Urinary bladder (tissue), 3 donors: ENCODE measurements at regions not wholly inside any gene's neighbourhood (a gene's known extent, or its start where the extent isn't known, plus 50 kb on each side); places are given as distances from the start of the nearest gene placed in this dataset.

Source experiments
- DNase-seq: peaks from one replicate; pipeline ENCODE4 v3.0.0-alpha.2; 2015; ENCODE audit errors: extremely low spot score
- H3K27ac ChIP-seq: one replicate; pipeline ENCODE4 v1.5.1; 2013; ENCODE audit warnings: low read depth, mild to moderate bottlenecking, moderate library complexity
- H3K36me3 ChIP-seq: one replicate; pipeline ENCODE4 v1.6.1; 2013; ENCODE audit warnings: mild to moderate bottlenecking, moderate library complexity; ENCODE audit not compliant: insufficient read depth
- H3K4me1 ChIP-seq: one replicate; pipeline ENCODE4 v1.6.1; 2013; ENCODE audit warnings: mild to moderate bottlenecking, moderate library complexity; ENCODE audit not compliant: insufficient read depth
- H3K4me3 ChIP-seq: one replicate; pipeline ENCODE4 v1.5.1; 2013; ENCODE audit warnings: low read depth, low read length
- WGBS: extraction: QIAGEN DNeasy Blood & Tissue Kit; methylation state at CpG from one replicate; pipeline ENCODE4 v1.1.7; 2013; 5-methylcytosine and 5-hydroxymethylcytosine counted together
- donor health status: healthy with polysubstance abuse.
- donor health status: healthy.

GRCh38 chr1:79796434-79796833 is 789.9 kb upstream of the ADGRL4 start:
- H3K27ac ChIP-seq: no peak overlapping the region
- H3K4me3 ChIP-seq: no peak overlapping the region
- 46% methylated on average over 1 of the region's 1 CpG for WGBS
- no peaks in the 10 kb centered on the region for H3K4me1 ChIP-seq
- no peaks in the 10 kb centered on the region for H3K36me3 ChIP-seq
- DNase-seq: no peak

- no peak for DNase-seq
- no peak overlapping the region for H3K27ac ChIP-seq
- H3K36me3 ChIP-seq: no peaks in the 10 kb centered on the region
- no peak overlapping the region for H3K4me3 ChIP-seq
- 52% methylated on average over 4 of the region's 4 CpGs for WGBS
- H3K4me1 ChIP-seq: no peaks in the 10 kb centered on the region
These were observed 785.8 kb upstream of the ADGRL4 start for GRCh38 chr1:79792219-79792930.

GRCh38 chr1:79791488-79792218 is 785.1 kb upstream of the ADGRL4 start:
- H3K4me1 ChIP-seq: no peaks in the 10 kb centered on the region
- H3K4me3 ChIP-seq: no peak overlapping the region
- H3K36me3 ChIP-seq: no peaks in the 10 kb centered on the region
- H3K27ac ChIP-seq: no peak overlapping the region
- 60% methylated on average over 5 of the region's 5 CpGs for WGBS
- no peak for DNase-seq

- Histone ChIP-seq H3K27ac (no peak overlapping the region), H3K4me1 (no peaks in the 10 kb centered on the region), H3K36me3 (no peaks in the 10 kb centered on the region), H3K4me3 (no peak overlapping the region)
- DNase-seq: no peak
- 67% methylated on average over 1 of the region's 1 CpG for WGBS
These were observed 784.4 kb upstream of the ADGRL4 start for GRCh38 chr1:79790950-79791349.

GRCh38 chr1:79787631-79788030 is 781.1 kb upstream of the ADGRL4 start:
- DNase-seq: no peak
- no peaks in the 10 kb centered on the region for H3K4me1 ChIP-seq
- WGBS: 83% methylated on average over 4 of the region's 4 CpGs

GRCh38 chr1:79785964-79786363 is 779.4 kb upstream of the ADGRL4 start:
- no peaks in the 10 kb centered on the region for H3K4me1 ChIP-seq
- WGBS: 95% methylated on average over 1 of the region's 1 CpG
- no peak overlapping the region for H3K27ac ChIP-seq
- no peaks in the 10 kb centered on the region for H3K36me3 ChIP-seq
- no peak overlapping the region for H3K4me3 ChIP-seq
- no peak for DNase-seq

More at GRCh38 chr1:79787631-79788030, 781.1 kb upstream of the ADGRL4 start:
- Histone ChIP-seq H3K36me3 (no peaks in the 10 kb centered on the region), H3K4me3 (no peak overlapping the region), H3K27ac (no peak overlapping the region)

- Histone ChIP-seq H3K27ac (no peak overlapping the region), H3K4me3 (no peak overlapping the region), H3K36me3 (no peaks in the 10 kb centered on the region), H3K4me1 (no peaks in the 10 kb centered on the region)
- 82% methylated on average over 4 of the region's 4 CpGs for WGBS
- no peak for DNase-seq
These were observed 779.0 kb upstream of the ADGRL4 start for GRCh38 chr1:79785561-79785960.

- Histone ChIP-seq H3K4me1 (no peaks in the 10 kb centered on the region), H3K36me3 (no peaks in the 10 kb centered on the region), H3K27ac (no peak overlapping the region), H3K4me3 (no peak overlapping the region)
- DNase-seq: no peak
- 84% methylated on average over 3 of the region's 3 CpGs for WGBS
These were observed 774.7 kb upstream of the ADGRL4 start for GRCh38 chr1:79781261-79781660.

GRCh38 chr1:79777481-79778219 is 771.1 kb upstream of the ADGRL4 start:
- no peak for DNase-seq
- 64% methylated on average over 2 of the region's 2 CpGs for WGBS
- Histone ChIP-seq H3K4me1 (no peaks in the 10 kb centered on the region), H3K27ac (no peak overlapping the region), H3K36me3 (no peaks in the 10 kb centered on the region), H3K4me3 (no peak overlapping the region)

GRCh38 chr1:79775402-79775801 is 768.9 kb upstream of the ADGRL4 start:
- 85% methylated on average over 2 of the region's 2 CpGs for WGBS
- Histone ChIP-seq H3K27ac (no peak overlapping the region), H3K4me1 (no peaks in the 10 kb centered on the region), H3K36me3 (no peaks in the 10 kb centered on the region), H3K4me3 (no peak overlapping the region)
- DNase-seq: no peak

GRCh38 chr1:79773385-79773784 is 766.9 kb upstream of the ADGRL4 start:
- Histone ChIP-seq H3K27ac (no peak overlapping the region), H3K4me3 (no peak overlapping the region), H3K36me3 (no peaks in the 10 kb centered on the region), H3K4me1 (no peaks in the 10 kb centered on the region)
- no peak for DNase-seq
- 64% methylated on average over 2 of the region's 2 CpGs for WGBS

- Histone ChIP-seq H3K4me1 (no peaks in the 10 kb centered on the region), H3K36me3 (no peaks in the 10 kb centered on the region), H3K27ac (no peak overlapping the region), H3K4me3 (no peak overlapping the region)
- DNase-seq: no peak
These were observed 755.9 kb upstream of the ADGRL4 start for GRCh38 chr1:79762461-79762860.

- H3K4me1 ChIP-seq: no peaks in the 10 kb centered on the region
- WGBS: 74% methylated on average over 1 of the region's 1 CpG
- no peak overlapping the region for H3K4me3 ChIP-seq
- DNase-seq: no peak
- H3K27ac ChIP-seq: no peak overlapping the region
- H3K36me3 ChIP-seq: no peaks in the 10 kb centered on the region
These were observed 754.0 kb upstream of the ADGRL4 start for GRCh38 chr1:79760531-79760930.

- 80% methylated on average over 2 of the region's 2 CpGs for WGBS
- no peak overlapping the region for H3K4me3 ChIP-seq
- H3K4me1 ChIP-seq: no peaks in the 10 kb centered on the region
- H3K36me3 ChIP-seq: no peaks in the 10 kb centered on the region
- H3K27ac ChIP-seq: no peak overlapping the region
- DNase-seq: no peak
These were observed 743.1 kb upstream of the ADGRL4 start for GRCh38 chr1:79749607-79750006.
